Astrocyte of the cerebellum (primary cell): ENCODE measurements at regions not wholly inside any gene's neighbourhood (a gene's known extent, or its start where the extent isn't known, plus 50 kb on each side); places are given as distances from the start of the nearest gene placed in this dataset.
A peak's percentile ranks its signal among the peaks of the same experiment; 100 is the strongest.

Source experiments
- DNase-seq: peaks from one replicate; pipeline ENCODE4 v3.0.0-alpha.2; 2011; ENCODE audit warnings: low read depth
- H3K4me3 ChIP-seq: 2 replicates; pipeline ENCODE4 v1.5.1; 2011; ENCODE audit warnings: mild to moderate bottlenecking, low read depth, low read length, moderate library complexity
- in situ Hi-C: cut with HindIII; loops from 2 replicates; pipeline ENCODE4 v1.10.0; 2017; ENCODE audit warnings: low sequenced_read_pairs
- TF ChIP-seq, protein P1 (sequence below): IDR thresholded peaks from 2 replicates; pipeline ENCODE4 v1.5.1; 2012; ENCODE audit warnings: low read length, low read depth, moderate library complexity, mild to moderate bottlenecking; ENCODE audit errors: missing control alignments

DNA sequence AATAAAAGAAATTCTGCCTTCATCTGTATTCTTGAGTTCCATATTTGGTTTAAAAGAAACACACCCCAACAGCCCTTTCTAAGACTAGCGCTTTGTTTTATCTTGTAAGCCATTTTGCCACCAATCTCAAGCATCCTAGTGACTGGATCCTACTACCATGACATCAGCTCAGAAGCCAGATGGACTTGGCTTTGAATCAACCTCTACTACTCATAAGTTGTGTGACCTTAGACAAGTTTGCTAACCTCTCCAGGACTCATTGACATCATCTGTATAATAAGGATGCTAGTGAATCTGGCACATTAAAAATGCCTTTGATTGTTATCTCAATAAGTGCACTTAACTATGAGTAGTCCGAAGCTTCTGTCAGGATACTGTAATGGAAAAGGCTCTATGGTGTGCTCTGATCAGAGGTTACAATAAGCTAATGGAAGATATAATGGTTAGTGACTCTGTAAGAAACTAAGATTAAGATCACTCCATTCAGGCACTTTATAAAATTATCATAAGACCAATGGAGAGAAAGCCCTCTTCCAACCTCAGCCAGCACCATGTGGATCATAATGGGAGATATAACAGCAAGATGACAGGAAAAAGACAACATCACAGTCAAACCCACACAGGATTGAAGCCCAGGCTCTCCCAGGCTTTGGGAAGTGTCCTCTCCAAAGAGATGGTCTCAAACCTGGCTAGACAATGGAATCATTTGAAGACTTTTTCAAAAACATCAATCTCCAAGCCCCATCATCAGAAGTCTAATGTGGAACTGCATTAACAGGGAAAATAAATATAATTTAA is 180.6 kb upstream of the MIR17HG start:
- H3K4me3 ChIP-seq = no peak overlapping the region
- TF ChIP-seq, protein P1, sequence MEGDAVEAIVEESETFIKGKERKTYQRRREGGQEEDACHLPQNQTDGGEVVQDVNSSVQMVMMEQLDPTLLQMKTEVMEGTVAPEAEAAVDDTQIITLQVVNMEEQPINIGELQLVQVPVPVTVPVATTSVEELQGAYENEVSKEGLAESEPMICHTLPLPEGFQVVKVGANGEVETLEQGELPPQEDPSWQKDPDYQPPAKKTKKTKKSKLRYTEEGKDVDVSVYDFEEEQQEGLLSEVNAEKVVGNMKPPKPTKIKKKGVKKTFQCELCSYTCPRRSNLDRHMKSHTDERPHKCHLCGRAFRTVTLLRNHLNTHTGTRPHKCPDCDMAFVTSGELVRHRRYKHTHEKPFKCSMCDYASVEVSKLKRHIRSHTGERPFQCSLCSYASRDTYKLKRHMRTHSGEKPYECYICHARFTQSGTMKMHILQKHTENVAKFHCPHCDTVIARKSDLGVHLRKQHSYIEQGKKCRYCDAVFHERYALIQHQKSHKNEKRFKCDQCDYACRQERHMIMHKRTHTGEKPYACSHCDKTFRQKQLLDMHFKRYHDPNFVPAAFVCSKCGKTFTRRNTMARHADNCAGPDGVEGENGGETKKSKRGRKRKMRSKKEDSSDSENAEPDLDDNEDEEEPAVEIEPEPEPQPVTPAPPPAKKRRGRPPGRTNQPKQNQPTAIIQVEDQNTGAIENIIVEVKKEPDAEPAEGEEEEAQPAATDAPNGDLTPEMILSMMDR = no peak
- DNase-seq = no peak
- in situ Hi-C loops = no loop called here

DNA sequence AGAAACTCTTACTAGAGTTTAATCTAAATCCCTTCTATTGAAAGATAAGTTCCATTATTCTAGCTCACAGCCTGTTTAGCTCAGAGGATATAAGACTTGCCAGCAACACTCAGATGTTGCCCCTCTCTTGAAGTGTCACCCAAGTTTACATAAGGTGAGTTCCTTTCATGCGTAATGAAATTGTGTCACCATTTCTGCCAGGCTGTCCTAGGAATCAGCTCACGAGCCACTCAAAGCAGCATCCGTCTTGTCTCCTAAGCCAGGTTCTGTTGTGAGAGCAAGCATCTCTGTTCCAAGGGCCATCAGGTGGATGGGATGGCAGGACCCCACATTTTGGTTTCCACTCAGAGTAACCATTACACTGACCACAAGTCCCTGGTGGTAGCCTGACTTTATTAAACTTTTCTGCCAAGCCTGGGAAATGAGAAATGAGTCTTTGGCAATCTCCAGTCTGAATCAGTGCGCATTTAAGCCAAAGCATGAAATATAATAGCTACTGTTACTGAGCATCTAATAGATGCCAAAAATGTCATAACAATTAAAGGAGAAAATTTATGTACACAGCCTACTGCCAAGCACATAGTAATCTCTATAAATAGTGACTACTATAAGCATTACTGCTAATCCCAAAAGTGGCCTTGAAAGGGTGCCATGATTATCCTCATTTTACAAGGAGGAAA is 179.6 kb upstream of the MIR17HG start:
- no peak overlapping the region for H3K4me3 ChIP-seq
- TF ChIP-seq, protein P1 = no peak
- DNase-seq = peak; percentile 36
- in situ Hi-C loops = no loop called here

DNA sequence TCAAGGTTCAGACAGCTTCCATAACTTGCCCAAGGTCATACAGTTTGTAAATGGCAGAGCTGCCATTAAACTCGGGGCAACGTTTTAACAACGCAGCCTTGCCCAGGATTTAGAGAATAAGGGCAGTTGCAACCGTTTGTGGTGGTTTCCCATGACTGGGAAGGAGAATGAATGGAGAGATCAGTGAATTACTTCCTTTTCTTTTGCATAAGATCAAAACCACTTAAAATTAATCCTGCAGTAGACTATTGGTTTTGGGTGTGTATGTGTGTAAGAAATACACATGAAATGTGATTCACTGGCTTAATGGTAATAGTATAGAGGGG is 179.1 kb upstream of the MIR17HG start:
- TF ChIP-seq, protein P1 = no peak
- no peak for DNase-seq
- H3K4me3 ChIP-seq = no peak overlapping the region
- in situ Hi-C loops = no loop called here

DNA sequence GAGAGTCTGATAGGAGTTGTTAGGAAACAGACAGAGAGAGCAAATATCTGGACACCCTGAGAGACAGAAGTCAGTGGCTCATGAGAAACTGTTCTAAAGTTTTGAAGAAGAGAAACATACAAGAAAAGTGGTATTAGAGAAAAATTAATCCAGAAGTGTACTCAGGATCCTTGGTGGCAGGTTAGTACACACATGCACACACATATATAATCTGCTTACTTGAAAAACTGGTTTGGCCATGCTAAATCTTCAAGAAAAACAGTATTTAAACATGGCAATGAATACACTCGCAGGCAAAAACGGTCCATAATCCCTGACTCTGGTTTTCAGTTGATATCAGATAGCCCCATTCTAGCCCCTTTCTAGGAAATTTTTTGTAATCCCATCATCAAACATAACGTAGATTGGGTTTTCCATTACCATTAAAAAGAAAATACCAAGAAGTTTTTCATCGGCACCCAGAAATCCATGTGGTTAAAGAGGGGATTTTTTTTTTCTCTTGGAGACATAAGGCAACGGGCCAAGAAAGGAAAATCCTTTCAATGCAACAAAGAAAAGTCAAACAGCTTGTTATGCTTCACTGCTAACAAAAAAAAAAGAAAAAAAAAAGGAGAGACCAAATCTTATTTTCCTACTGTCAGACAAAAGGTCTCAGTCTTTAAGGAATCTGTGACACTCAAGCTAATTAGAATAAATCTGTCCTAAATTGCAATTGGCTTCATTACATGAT is 178.0 kb upstream of the MIR17HG start:
- in situ Hi-C loops = no loop called here
- no peak overlapping the region for H3K4me3 ChIP-seq
- TF ChIP-seq, protein P1 = no peak
- peak; percentile 16 for DNase-seq

DNA sequence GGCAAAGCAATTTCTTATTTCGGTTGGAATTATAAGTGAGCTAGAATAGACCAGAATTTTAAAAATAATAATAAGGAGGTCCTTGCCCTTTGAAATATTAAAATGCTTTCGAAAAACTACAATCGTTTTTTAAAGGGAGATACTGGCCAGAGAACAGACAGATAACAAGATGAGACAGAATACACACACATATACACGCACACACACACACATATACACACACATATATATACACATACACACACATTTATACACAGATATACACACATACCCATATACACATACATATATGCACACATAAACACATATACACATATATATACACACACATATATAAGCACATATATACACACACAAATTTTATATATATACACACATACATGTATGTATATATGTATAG is 175.3 kb upstream of the MIR17HG start:
- in situ Hi-C loops = no loop called here
- no peak for DNase-seq
- H3K4me3 ChIP-seq = no peak overlapping the region
- TF ChIP-seq, protein P1 = no peak

DNA sequence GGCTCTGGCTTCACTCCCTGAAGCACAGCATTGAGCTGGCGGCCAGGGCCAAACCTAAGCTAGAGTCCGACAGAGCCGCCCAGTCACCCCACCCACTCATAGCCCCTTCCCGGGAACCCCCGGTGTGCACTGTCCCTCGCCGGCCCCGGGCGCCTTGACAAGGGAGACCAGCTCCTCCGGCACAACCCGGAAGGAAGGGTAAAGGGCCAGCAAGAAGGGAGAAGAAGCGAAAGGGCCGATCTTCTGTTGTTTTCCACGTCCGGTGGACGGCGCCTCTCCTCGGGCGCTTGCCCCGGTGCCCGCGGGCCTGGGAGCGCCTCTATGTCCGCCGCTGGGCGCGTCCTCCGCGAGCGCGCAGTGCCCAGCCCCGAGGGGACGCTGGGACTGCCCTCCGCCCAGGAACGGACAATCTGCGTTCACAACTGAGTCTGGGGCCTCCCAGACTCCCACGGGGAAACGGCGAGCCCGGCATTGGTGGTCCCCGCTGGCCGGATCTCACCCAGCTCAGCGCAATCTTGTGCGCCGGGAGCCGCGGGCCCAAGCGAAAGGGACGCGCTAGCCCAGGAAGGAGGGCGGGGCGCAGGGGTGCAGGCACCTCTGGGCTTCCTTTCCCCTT is 172.5 kb upstream of the MIR17HG start:
- TF ChIP-seq, protein P1 = no peak
- in situ Hi-C loops = no loop called here
- no peak for DNase-seq
- H3K4me3 ChIP-seq = peak overlapping the region; percentile 44
